ENCODE measurements at regions not wholly inside any gene's neighbourhood (a gene's known extent, or its start where the extent isn't known, plus 50 kb on each side); places are given as distances from the start of the nearest gene placed in this dataset.
A peak's percentile ranks its signal among the peaks of the same experiment; 100 is the strongest.

DNA sequence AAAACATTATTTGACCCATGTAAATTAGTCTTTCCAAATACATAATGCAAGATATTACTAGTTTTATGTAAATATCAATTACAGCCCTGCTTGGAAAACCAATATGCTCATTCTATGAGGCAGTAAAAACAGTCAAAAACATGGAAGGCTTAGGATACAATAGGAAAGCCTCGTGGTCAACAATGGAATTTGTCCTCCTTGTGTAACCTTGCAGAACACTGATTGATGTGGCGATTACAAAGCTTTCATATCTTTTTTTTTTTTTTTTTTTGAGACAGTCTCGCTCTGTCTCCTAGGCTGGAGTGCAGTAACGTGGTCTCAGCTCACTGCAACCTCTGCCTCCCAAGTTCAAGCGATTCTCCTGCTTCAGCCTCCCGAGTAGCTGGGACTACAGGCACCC lies 157.3 kb upstream of the BET1 start:
- Histone ChIP-seq H3K4me3 (replicated peaks; ENCODE audit: insufficient read depth, low read length) (no peak overlapping the region), H3K27ac (replicated peaks) (peak overlapping the region; percentile 20; the same call in 1 of the 2 replicates), H3K27me3 (ENCODE audit: insufficient read depth, poor library complexity, severe bottlenecking) (no peaks in the 10 kb centered on the region)
- no peak for DNase-seq (ENCODE audit: low read depth in 1 of 2, low spot score in 1 of 2)
- TF ChIP-seq GABPA (IDR thresholded peaks at IDR 0.05; ENCODE audit: low read depth), result no peak
- TF ChIP-seq, protein P1, sequence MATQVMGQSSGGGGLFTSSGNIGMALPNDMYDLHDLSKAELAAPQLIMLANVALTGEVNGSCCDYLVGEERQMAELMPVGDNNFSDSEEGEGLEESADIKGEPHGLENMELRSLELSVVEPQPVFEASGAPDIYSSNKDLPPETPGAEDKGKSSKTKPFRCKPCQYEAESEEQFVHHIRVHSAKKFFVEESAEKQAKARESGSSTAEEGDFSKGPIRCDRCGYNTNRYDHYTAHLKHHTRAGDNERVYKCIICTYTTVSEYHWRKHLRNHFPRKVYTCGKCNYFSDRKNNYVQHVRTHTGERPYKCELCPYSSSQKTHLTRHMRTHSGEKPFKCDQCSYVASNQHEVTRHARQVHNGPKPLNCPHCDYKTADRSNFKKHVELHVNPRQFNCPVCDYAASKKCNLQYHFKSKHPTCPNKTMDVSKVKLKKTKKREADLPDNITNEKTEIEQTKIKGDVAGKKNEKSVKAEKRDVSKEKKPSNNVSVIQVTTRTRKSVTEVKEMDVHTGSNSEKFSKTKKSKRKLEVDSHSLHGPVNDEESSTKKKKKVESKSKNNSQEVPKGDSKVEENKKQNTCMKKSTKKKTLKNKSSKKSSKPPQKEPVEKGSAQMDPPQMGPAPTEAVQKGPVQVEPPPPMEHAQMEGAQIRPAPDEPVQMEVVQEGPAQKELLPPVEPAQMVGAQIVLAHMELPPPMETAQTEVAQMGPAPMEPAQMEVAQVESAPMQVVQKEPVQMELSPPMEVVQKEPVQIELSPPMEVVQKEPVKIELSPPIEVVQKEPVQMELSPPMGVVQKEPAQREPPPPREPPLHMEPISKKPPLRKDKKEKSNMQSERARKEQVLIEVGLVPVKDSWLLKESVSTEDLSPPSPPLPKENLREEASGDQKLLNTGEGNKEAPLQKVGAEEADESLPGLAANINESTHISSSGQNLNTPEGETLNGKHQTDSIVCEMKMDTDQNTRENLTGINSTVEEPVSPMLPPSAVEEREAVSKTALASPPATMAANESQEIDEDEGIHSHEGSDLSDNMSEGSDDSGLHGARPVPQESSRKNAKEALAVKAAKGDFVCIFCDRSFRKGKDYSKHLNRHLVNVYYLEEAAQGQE (IDR thresholded peaks at IDR 0.05; ENCODE audit: insufficient replicate concordance, low read depth), result no peak
- TF ChIP-seq, protein P2, sequence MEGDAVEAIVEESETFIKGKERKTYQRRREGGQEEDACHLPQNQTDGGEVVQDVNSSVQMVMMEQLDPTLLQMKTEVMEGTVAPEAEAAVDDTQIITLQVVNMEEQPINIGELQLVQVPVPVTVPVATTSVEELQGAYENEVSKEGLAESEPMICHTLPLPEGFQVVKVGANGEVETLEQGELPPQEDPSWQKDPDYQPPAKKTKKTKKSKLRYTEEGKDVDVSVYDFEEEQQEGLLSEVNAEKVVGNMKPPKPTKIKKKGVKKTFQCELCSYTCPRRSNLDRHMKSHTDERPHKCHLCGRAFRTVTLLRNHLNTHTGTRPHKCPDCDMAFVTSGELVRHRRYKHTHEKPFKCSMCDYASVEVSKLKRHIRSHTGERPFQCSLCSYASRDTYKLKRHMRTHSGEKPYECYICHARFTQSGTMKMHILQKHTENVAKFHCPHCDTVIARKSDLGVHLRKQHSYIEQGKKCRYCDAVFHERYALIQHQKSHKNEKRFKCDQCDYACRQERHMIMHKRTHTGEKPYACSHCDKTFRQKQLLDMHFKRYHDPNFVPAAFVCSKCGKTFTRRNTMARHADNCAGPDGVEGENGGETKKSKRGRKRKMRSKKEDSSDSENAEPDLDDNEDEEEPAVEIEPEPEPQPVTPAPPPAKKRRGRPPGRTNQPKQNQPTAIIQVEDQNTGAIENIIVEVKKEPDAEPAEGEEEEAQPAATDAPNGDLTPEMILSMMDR (IDR thresholded peaks at IDR 0.05; ENCODE audit: insufficient read depth, low read length), result no peak
- no peak for TF ChIP-seq POLR2AphosphoS5 (IDR thresholded peaks at IDR 0.05; ENCODE audit: low read depth)
- TF ChIP-seq SPI1 (IDR thresholded peaks at IDR 0.05; ENCODE audit: borderline replicate concordance, low read depth), result no peak

DNA sequence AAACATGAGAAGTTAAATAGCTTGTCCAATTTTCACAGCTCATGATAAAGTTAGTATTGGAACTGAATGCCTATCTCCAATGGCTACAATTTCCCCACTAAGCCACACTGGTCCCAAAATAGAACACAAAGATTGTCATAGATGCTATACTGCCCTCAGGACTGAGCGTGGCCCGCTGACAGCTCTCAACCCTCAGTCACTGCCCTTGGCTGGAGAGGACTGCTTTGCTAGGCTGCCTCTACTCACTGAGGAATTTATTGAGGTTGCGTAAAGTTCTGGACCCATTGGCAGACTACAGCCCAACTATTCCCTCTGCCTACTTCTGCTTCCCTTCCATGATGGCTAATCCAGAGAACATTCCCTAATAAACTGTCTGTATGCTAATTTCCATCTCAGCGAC lies 165.5 kb upstream of the BET1 start:
- H3K27me3 ChIP-seq (ENCODE audit: insufficient read depth, poor library complexity, severe bottlenecking), result peaks cover 2% of the 10 kb centered on the region
- DNase-seq (ENCODE audit: low read depth in 1 of 2, low spot score in 1 of 2), result no peak
- no peak overlapping the region for H3K4me3 ChIP-seq (replicated peaks; ENCODE audit: insufficient read depth, low read length)
- no peak overlapping the region for H3K27ac ChIP-seq (replicated peaks)
- TF ChIP-seq, protein P1 (IDR thresholded peaks at IDR 0.05; ENCODE audit: insufficient replicate concordance, low read depth), result no peak
- TF ChIP-seq, protein P2 (IDR thresholded peaks at IDR 0.05; ENCODE audit: insufficient read depth, low read length), result no peak
- no peak for TF ChIP-seq SPI1 (IDR thresholded peaks at IDR 0.05; ENCODE audit: borderline replicate concordance, low read depth)
- TF ChIP-seq POLR2AphosphoS5 (IDR thresholded peaks at IDR 0.05; ENCODE audit: low read depth), result no peak
- TF ChIP-seq GABPA (IDR thresholded peaks at IDR 0.05; ENCODE audit: low read depth), result no peak

DNA sequence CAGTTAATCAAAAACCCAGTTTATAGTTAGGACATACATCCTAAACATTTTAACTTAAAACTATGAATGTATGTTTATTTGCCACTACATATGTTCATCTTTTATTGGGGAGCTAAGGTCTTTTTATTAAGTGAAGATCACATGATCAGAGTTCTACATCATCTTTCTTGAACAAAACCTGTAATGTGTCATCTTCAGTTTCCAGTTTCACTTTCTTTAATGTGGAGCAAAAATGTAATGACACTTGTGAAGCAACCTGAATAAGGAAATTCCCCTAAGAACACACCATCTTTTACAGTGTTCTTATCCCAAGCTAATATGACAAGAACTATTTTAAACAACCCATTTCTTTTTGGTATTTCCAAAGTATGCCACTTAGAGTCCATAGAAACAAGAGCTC lies 166.7 kb upstream of the BET1 start:
- Histone ChIP-seq H3K27ac (replicated peaks) (no peak overlapping the region), H3K4me3 (replicated peaks; ENCODE audit: insufficient read depth, low read length) (no peak overlapping the region), H3K27me3 (ENCODE audit: insufficient read depth, poor library complexity, severe bottlenecking) (peaks cover 2% of the 10 kb centered on the region)
- TF ChIP-seq SPI1 (IDR thresholded peaks at IDR 0.05; ENCODE audit: borderline replicate concordance, low read depth) (no peak), GABPA (IDR thresholded peaks at IDR 0.05; ENCODE audit: low read depth) (no peak), POLR2AphosphoS5 (IDR thresholded peaks at IDR 0.05; ENCODE audit: low read depth) (no peak)
- TF ChIP-seq, protein P1 (IDR thresholded peaks at IDR 0.05; ENCODE audit: insufficient replicate concordance, low read depth), result no peak
- TF ChIP-seq, protein P2 (IDR thresholded peaks at IDR 0.05; ENCODE audit: insufficient read depth, low read length), result no peak
- DNase-seq (ENCODE audit: low read depth in 1 of 2, low spot score in 1 of 2), result no peak
